ENCODE measurements at regions not wholly inside any gene's neighbourhood (a gene's known extent, or its start where the extent isn't known, plus 50 kb on each side); places are given as distances from the start of the nearest gene placed in this dataset.

DNA sequence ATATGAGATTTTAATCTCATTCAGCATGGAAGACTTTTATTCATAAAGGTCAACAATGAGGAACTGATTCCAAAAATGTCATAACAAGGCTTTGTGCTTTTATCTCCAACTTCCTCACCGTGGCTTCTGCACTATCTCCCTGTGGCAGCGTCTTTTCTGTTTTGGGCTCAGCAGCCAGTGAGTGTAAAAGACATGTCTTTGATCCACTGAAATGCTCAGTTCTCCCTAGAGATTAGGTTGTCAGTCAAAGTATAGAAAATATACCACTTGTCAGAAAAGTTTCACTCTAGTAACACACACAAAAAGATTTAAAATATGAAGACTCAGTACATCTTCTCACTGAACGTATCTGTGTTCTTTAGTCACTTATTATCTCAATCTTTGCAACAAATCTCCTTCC, 901.8 kb upstream of the ZWINT start:
- Mint-ChIP-seq H3K27me3 (no peaks in the 10 kb centered on the region), H3K9me3 (ENCODE audit: insufficient read depth) (no peaks in the 10 kb centered on the region), H3K4me1 (no peaks in the 10 kb centered on the region), H3K27ac (no peak overlapping the region), H3K4me3 (no peak overlapping the region)
- Histone ChIP-seq H3K9ac (ENCODE audit: low read length) (no peak overlapping the region), H3K4me1 (ENCODE audit: control insufficient read depth in 2 of 2, insufficient read depth in 2 of 2, low read length in 2 of 2) (no peaks in the 10 kb centered on the region), H3K4me2 (replicated peaks; ENCODE audit: low read depth, low read length, poor library complexity, severe bottlenecking) (no peak overlapping the region), H3K36me3 (replicated peaks in 1 of 2; ENCODE audit: control extremely low read depth in 1 of 2, control insufficient read depth in 1 of 2, extremely low read depth in 1 of 2, insufficient read depth in 2 of 2, low read length in 1 of 2) (no peaks in the 10 kb centered on the region), H4K20me1 (ENCODE audit: control insufficient read depth, insufficient read depth, low read length, poor library complexity, severe bottlenecking) (no peaks in the 10 kb centered on the region), H3K9me3 (ENCODE audit: control extremely low read depth in 1 of 3, control insufficient read depth in 2 of 3, insufficient read depth in 1 of 3, low read length in 2 of 3) (no peaks in the 10 kb centered on the region), H3K79me2 (ENCODE audit: control insufficient read depth, insufficient read depth, low read length) (no peaks in the 10 kb centered on the region), H3K27me3 (replicated peaks in 1 of 4; ENCODE audit: control extremely low read depth in 1 of 4, control insufficient read depth in 3 of 4, insufficient read depth in 4 of 4, low read length in 3 of 4) (no peaks in the 10 kb centered on the region), H2AFZ (ENCODE audit: insufficient read depth, low read depth, low read length, poor library complexity, severe bottlenecking) (no peak overlapping the region), H3K27ac (ENCODE audit: low read length in 2 of 2) (no peak overlapping the region), H3K4me3 (ENCODE audit: control extremely low read depth in 1 of 5, extremely low read depth in 1 of 5, insufficient read depth in 1 of 5, low read depth in 2 of 5, low read length in 4 of 5) (no peak overlapping the region)
- ChIA-PET CTCF (no interaction called here), POLR2A (no interaction called here)
- ATAC-seq (ENCODE audit: low read depth) = no peak
- DNase-seq = no peak
- TF ChIP-seq, protein P1, sequence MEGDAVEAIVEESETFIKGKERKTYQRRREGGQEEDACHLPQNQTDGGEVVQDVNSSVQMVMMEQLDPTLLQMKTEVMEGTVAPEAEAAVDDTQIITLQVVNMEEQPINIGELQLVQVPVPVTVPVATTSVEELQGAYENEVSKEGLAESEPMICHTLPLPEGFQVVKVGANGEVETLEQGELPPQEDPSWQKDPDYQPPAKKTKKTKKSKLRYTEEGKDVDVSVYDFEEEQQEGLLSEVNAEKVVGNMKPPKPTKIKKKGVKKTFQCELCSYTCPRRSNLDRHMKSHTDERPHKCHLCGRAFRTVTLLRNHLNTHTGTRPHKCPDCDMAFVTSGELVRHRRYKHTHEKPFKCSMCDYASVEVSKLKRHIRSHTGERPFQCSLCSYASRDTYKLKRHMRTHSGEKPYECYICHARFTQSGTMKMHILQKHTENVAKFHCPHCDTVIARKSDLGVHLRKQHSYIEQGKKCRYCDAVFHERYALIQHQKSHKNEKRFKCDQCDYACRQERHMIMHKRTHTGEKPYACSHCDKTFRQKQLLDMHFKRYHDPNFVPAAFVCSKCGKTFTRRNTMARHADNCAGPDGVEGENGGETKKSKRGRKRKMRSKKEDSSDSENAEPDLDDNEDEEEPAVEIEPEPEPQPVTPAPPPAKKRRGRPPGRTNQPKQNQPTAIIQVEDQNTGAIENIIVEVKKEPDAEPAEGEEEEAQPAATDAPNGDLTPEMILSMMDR (IDR thresholded peaks at IDR 0.05) = no peak
- TF ChIP-seq EZH2 (IDR thresholded peaks at IDR 0.05; ENCODE audit: borderline replicate concordance, insufficient read depth, low read depth, low read length, poor library complexity, severe bottlenecking) = no peak
- intact Hi-C loops (cut with micrococcal nuclease) = no loop called here
- WGBS (ENCODE audit: insufficient coverage) = 60% methylated on average over 1 of the region's 3 CpGs

DNA sequence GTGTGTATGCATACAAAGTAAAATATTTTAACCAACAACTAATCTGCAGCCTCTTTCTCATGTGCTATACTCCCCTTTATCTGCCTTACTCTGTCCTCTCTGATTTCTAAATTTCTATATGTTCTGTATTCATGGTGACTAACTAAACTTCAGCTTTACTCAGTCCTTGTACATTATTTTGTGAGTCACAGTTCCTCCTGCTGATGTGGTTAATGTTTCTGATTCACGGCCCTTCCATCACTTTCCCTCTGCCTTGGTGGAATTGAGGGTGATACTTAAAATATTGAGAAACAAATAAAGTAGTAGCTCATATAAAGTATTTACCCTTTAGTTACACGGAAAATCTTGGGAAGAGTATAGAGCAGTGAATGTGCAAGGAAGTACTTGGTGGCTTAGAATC, 899.1 kb upstream of the ZWINT start:
- POLR2A ChIA-PET = no interaction called here
- H3K79me2 ChIP-seq (ENCODE audit: control insufficient read depth, insufficient read depth, low read length) = no peaks in the 10 kb centered on the region
- no peak for ATAC-seq (ENCODE audit: low read depth)

More for the DNA sequence above, 899.1 kb upstream of the ZWINT start:
- H3K9me3 Mint-ChIP-seq (ENCODE audit: insufficient read depth) = peaks cover 3% of the 10 kb centered on the region
- no peaks in the 10 kb centered on the region for H3K4me1 Mint-ChIP-seq
- intact Hi-C loops (cut with micrococcal nuclease) = no loop called here
- Histone ChIP-seq H3K4me2 (replicated peaks; ENCODE audit: low read depth, low read length, poor library complexity, severe bottlenecking) (no peak overlapping the region), H3K4me3 (ENCODE audit: control extremely low read depth in 1 of 5, extremely low read depth in 1 of 5, insufficient read depth in 1 of 5, low read depth in 2 of 5, low read length in 4 of 5) (no peak overlapping the region), H3K27ac (ENCODE audit: low read length in 2 of 2) (no peak overlapping the region), H2AFZ (ENCODE audit: insufficient read depth, low read depth, low read length, poor library complexity, severe bottlenecking) (no peak overlapping the region), H3K4me1 (ENCODE audit: control insufficient read depth in 2 of 2, insufficient read depth in 2 of 2, low read length in 2 of 2) (no peaks in the 10 kb centered on the region), H4K20me1 (ENCODE audit: control insufficient read depth, insufficient read depth, low read length, poor library complexity, severe bottlenecking) (no peaks in the 10 kb centered on the region), H3K27me3 (replicated peaks in 1 of 4; ENCODE audit: control extremely low read depth in 1 of 4, control insufficient read depth in 3 of 4, insufficient read depth in 4 of 4, low read length in 3 of 4) (no peaks in the 10 kb centered on the region), H3K9ac (ENCODE audit: low read length) (no peak overlapping the region), H3K36me3 (replicated peaks in 1 of 2; ENCODE audit: control extremely low read depth in 1 of 2, control insufficient read depth in 1 of 2, extremely low read depth in 1 of 2, insufficient read depth in 2 of 2, low read length in 1 of 2) (no peaks in the 10 kb centered on the region), H3K9me3 (ENCODE audit: control extremely low read depth in 1 of 3, control insufficient read depth in 2 of 3, insufficient read depth in 1 of 3, low read length in 2 of 3) (no peaks in the 10 kb centered on the region)
- no peak overlapping the region for H3K4me3 Mint-ChIP-seq
- H3K27me3 Mint-ChIP-seq = no peaks in the 10 kb centered on the region
- no peak for DNase-seq
- WGBS (ENCODE audit: insufficient coverage) = no CpG with 5 or more reads among the region's 2 CpGs
- no peak for TF ChIP-seq EZH2 (IDR thresholded peaks at IDR 0.05; ENCODE audit: borderline replicate concordance, insufficient read depth, low read depth, low read length, poor library complexity, severe bottlenecking)
- TF ChIP-seq, protein P1 (IDR thresholded peaks at IDR 0.05) = no peak
- CTCF ChIA-PET = no interaction called here
- no peak overlapping the region for H3K27ac Mint-ChIP-seq
